Neural progenitor cell (in vitro differentiated cells): ENCODE measurements at regions not wholly inside any gene's neighbourhood (a gene's known extent, or its start where the extent isn't known, plus 50 kb on each side); places are given as distances from the start of the nearest gene placed in this dataset.

ENCODE experiments used
- CTCF ChIP-seq: fragments of 200-600 bp; sonication (generic); IDR thresholded peaks from 2 replicates; pipeline ENCODE4 v1.5.1; 2017; ENCODE audit warnings: antibody characterized with exemption, mild to moderate bottlenecking
- EZH2 ChIP-seq: fragments of 200-600 bp; sonication (generic); IDR thresholded peaks from 2 replicates; pipeline ENCODE4 v1.6.1; 2017; ENCODE audit warnings: antibody characterized with exemption, mild to moderate bottlenecking, moderate library complexity

- TF ChIP-seq CTCF (no peak), EZH2 (no peak)
Measured at GRCh38 chrX:120727452-120727851, 97.6 kb upstream of the C1GALT1C1 start.
